T-helper 1 cell treated with Interleukin-12 subunit alpha and Interleukin-12 subunit beta and Interleukin-4 antibody, amounts not matched to agents 30 μg/mL and 1 μg/mL, for 36 hours (primary cell): ENCODE measurements at regions not wholly inside any gene's neighbourhood (a gene's known extent, or its start where the extent isn't known, plus 50 kb on each side); places are given as distances from the start of the nearest gene placed in this dataset.
"Not testable (repeated sequence)": the region's sequence is repeated elsewhere in the genome, so short reads cannot be mapped to it uniquely, and the experiment has no call there.

ENCODE experiments used
- H3K27ac Mint-ChIP-seq: one replicate; pipeline ENCODE4 v1.8.0; 2021; ENCODE audit warnings: mild to moderate bottlenecking, mixed read lengths
- H3K27me3 Mint-ChIP-seq: one replicate; pipeline ENCODE4 v1.8.0; 2021; ENCODE audit warnings: low read depth, mixed read lengths
- H3K36me3 Mint-ChIP-seq: one replicate; pipeline ENCODE4 v1.8.0; 2021; ENCODE audit warnings: low read depth, mixed read lengths
- H3K4me1 Mint-ChIP-seq: one replicate; pipeline ENCODE4 v1.8.0; 2021; ENCODE audit warnings: low read depth, mixed read lengths
- H3K4me3 Mint-ChIP-seq: one replicate; pipeline ENCODE4 v1.8.0; 2021; ENCODE audit warnings: mild to moderate bottlenecking, moderate library complexity, mixed read lengths
- H3K9me3 Mint-ChIP-seq: one replicate; pipeline ENCODE4 v1.8.0; 2021; ENCODE audit warnings: mixed read lengths

DNA sequence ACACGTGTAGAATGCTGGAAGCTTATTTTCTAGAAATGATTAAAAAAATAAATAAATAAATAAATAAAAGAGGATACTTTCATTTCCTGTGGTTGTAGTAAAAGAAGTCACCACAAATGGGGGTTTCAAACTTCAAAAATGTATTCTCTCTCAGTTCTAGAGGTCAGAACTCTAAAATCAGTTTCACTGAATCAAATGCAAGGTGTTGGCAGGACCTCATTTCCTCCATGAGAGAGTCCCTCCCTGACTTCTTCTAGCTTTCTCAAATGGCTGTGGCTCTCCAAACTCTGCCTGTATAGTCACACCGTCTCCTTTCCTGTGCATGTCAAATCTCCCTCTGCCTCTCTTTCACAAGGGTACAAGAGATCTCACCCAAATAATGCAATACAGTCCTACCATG, 312.6 kb upstream of the CXADR start:
- no peak overlapping the region for H3K4me3 Mint-ChIP-seq
- H3K9me3 Mint-ChIP-seq = peaks cover 36% of the 10 kb centered on the region
- H3K27me3 Mint-ChIP-seq = no peaks in the 10 kb centered on the region
- no peak overlapping the region for H3K27ac Mint-ChIP-seq
- H3K4me1 Mint-ChIP-seq = no peaks in the 10 kb centered on the region
- H3K36me3 Mint-ChIP-seq = no peaks in the 10 kb centered on the region

DNA sequence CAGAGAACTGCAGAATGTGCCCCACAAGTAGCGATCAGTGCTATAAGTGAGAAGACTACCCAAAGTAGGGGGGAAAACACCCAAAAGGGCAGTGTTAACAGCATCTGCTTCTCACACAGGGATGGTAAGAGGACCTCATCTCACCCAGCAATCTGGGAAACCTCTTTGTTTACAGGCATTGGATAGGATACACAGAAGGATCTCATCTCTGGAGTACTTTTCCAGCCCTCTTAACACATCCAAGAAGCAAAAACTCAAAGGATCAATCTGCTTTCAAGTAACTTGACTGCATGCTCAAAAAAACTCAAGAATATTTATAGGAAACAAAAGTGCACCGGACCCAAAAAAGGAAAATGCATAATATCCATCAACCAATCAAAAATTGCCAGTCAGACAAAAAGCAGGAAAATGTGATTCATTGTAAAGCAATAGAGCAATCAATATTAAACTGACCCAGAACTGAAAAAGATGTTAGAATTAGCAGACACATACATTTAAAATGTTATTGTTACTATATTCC, 311.0 kb upstream of the CXADR start:
- no peaks in the 10 kb centered on the region for H3K36me3 Mint-ChIP-seq
- H3K27ac Mint-ChIP-seq = no peak overlapping the region
- H3K4me1 Mint-ChIP-seq = no peaks in the 10 kb centered on the region
- no peaks in the 10 kb centered on the region for H3K27me3 Mint-ChIP-seq
- no peak overlapping the region for H3K4me3 Mint-ChIP-seq
- H3K9me3 Mint-ChIP-seq = peaks cover 37% of the 10 kb centered on the region

- Mint-ChIP-seq H3K27ac (no peak overlapping the region), H3K4me3 (no peak overlapping the region), H3K36me3 (no peaks in the 10 kb centered on the region), H3K27me3 (no peaks in the 10 kb centered on the region), H3K9me3 (peaks cover 31% of the 10 kb centered on the region), H3K4me1 (no peaks in the 10 kb centered on the region)
These were observed 298.0 kb upstream of the CXADR start for GRCh38 chr21:17214801-17215200.

GRCh38 chr21:17219050-17219449, 293.8 kb upstream of the CXADR start:
- not testable (repeated sequence) for H3K4me3 Mint-ChIP-seq, H3K36me3 Mint-ChIP-seq, H3K27ac Mint-ChIP-seq, H3K4me1 Mint-ChIP-seq, H3K27me3 Mint-ChIP-seq
- H3K9me3 Mint-ChIP-seq = peaks cover 20% of the 10 kb centered on the region

GRCh38 chr21:17231124-17231523, 281.7 kb upstream of the CXADR start:
- Mint-ChIP-seq H3K36me3 (no peaks in the 10 kb centered on the region), H3K9me3 (peaks cover 29% of the 10 kb centered on the region), H3K4me3 (no peak overlapping the region), H3K4me1 (no peaks in the 10 kb centered on the region), H3K27ac (no peak overlapping the region), H3K27me3 (no peaks in the 10 kb centered on the region)

- peaks cover 23% of the 10 kb centered on the region for H3K9me3 Mint-ChIP-seq
- no peak overlapping the region for H3K27ac Mint-ChIP-seq
- H3K36me3 Mint-ChIP-seq = no peaks in the 10 kb centered on the region
- no peaks in the 10 kb centered on the region for H3K27me3 Mint-ChIP-seq
- H3K4me3 Mint-ChIP-seq = no peak overlapping the region
- no peaks in the 10 kb centered on the region for H3K4me1 Mint-ChIP-seq
These were observed 281.1 kb upstream of the CXADR start for GRCh38 chr21:17231771-17232170.

GRCh38 chr21:17238468-17238867, 274.4 kb upstream of the CXADR start:
- peaks cover 30% of the 10 kb centered on the region for H3K9me3 Mint-ChIP-seq
- H3K4me1 Mint-ChIP-seq = no peaks in the 10 kb centered on the region
- no peak overlapping the region for H3K4me3 Mint-ChIP-seq
- no peak overlapping the region for H3K27ac Mint-ChIP-seq
- H3K27me3 Mint-ChIP-seq = no peaks in the 10 kb centered on the region
- H3K36me3 Mint-ChIP-seq = no peaks in the 10 kb centered on the region

DNA sequence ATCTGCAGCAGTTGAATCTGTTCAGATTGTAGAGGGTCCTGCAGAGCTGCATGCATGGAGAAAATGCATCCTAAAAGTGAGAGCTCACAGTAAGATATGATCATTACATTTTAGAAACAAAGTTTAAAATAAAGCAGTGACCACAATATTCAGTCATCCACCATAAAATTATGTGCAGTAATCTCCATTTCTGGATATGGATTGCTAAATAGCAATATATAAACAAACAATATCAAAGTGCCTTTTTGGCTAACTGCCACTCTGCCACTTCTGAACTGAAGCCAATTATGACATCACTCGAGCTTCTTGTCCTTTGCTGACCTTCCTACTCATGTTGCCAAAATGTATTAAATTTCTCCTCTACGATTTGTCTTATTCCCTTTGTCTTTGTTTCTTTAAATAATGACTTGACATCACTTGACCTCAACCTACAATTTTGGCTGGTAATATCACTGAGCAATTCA, 262.0 kb upstream of the CXADR start:
- Mint-ChIP-seq H3K9me3 (peaks cover 22% of the 10 kb centered on the region), H3K36me3 (no peaks in the 10 kb centered on the region), H3K4me1 (no peaks in the 10 kb centered on the region), H3K27me3 (no peaks in the 10 kb centered on the region), H3K27ac (no peak overlapping the region), H3K4me3 (no peak overlapping the region)

GRCh38 chr21:17257784-17258183, 255.1 kb upstream of the CXADR start:
- Mint-ChIP-seq H3K36me3 (no peaks in the 10 kb centered on the region), H3K4me1 (no peaks in the 10 kb centered on the region), H3K9me3 (peaks cover 12% of the 10 kb centered on the region), H3K27me3 (no peaks in the 10 kb centered on the region), H3K27ac (no peak overlapping the region), H3K4me3 (no peak overlapping the region)

- Mint-ChIP-seq H3K9me3 (no peaks in the 10 kb centered on the region), H3K4me3 (no peak overlapping the region), H3K27ac (no peak overlapping the region), H3K27me3 (no peaks in the 10 kb centered on the region), H3K36me3 (no peaks in the 10 kb centered on the region), H3K4me1 (no peaks in the 10 kb centered on the region)
These were observed 248.7 kb upstream of the CXADR start for GRCh38 chr21:17264182-17264581.

- H3K27ac Mint-ChIP-seq = no peak overlapping the region
- H3K4me1 Mint-ChIP-seq = no peaks in the 10 kb centered on the region
- H3K4me3 Mint-ChIP-seq = no peak overlapping the region
- peaks cover 4% of the 10 kb centered on the region for H3K9me3 Mint-ChIP-seq
- H3K36me3 Mint-ChIP-seq = no peaks in the 10 kb centered on the region
- no peaks in the 10 kb centered on the region for H3K27me3 Mint-ChIP-seq
These were observed 243.1 kb upstream of the CXADR start for GRCh38 chr21:17269760-17270159.

DNA sequence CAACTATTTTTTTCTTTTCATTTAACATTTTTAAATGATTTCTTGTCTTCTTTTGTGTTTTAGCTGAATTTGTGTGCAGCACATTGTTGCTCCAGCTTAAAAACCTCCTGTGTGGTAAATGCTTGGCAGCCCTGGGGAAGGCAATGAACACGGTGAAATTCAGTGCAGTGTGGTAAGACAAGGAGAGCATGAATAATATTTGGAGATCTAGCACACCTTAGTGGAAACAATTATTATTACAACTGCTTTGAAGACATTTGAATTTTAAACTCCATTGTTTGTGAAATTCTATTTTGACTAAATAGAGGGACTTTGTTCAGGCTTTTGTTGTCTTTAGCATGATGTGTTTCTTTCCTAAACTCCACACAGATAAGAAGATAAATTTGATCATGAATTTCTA, 242.6 kb upstream of the CXADR start:
- no peak overlapping the region for H3K27ac Mint-ChIP-seq
- peaks cover 5% of the 10 kb centered on the region for H3K9me3 Mint-ChIP-seq
- H3K4me3 Mint-ChIP-seq = no peak overlapping the region
- no peaks in the 10 kb centered on the region for H3K36me3 Mint-ChIP-seq
- no peaks in the 10 kb centered on the region for H3K27me3 Mint-ChIP-seq
- no peaks in the 10 kb centered on the region for H3K4me1 Mint-ChIP-seq

DNA sequence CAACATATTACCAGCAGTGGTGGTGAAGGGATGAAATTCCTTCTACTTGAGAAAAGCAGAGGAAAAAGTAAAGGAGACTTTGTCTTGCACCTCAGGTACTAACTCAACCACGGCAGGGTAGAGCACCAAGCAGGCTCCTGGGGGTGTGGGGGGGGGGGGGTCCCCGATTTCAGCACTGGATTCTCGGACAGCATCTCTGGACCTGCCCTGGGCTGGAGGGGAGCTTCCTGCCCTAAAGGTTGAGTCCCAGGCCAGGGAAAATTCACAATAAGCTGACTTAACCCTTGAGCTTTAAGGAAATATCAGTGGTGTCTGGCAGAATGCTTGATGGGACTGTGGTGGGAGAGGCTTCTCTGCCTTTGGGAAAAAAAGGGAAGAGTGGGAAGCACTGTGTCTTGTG, 233.2 kb upstream of the CXADR start:
- Mint-ChIP-seq H3K9me3 (peaks cover 35% of the 10 kb centered on the region), H3K4me1 (no peaks in the 10 kb centered on the region), H3K4me3 (no peak overlapping the region), H3K36me3 (peaks cover 2% of the 10 kb centered on the region), H3K27ac (no peak overlapping the region), H3K27me3 (no peaks in the 10 kb centered on the region)

- H3K9me3 Mint-ChIP-seq = peaks cover 29% of the 10 kb centered on the region
- not testable (repeated sequence) for H3K4me3 Mint-ChIP-seq, H3K27me3 Mint-ChIP-seq, H3K4me1 Mint-ChIP-seq, H3K36me3 Mint-ChIP-seq, H3K27ac Mint-ChIP-seq
These were observed 219.8 kb upstream of the CXADR start for GRCh38 chr21:17293016-17293562.

GRCh38 chr21:17295997-17296396, 216.8 kb upstream of the CXADR start:
- Mint-ChIP-seq H3K4me3 (no peak overlapping the region), H3K4me1 (no peaks in the 10 kb centered on the region), H3K27ac (no peak overlapping the region), H3K36me3 (no peaks in the 10 kb centered on the region), H3K9me3 (peaks cover 34% of the 10 kb centered on the region), H3K27me3 (no peaks in the 10 kb centered on the region)

GRCh38 chr21:17299576-17299975, 213.3 kb upstream of the CXADR start:
- not testable (repeated sequence) for H3K4me1 Mint-ChIP-seq, H3K4me3 Mint-ChIP-seq, H3K36me3 Mint-ChIP-seq, H3K27ac Mint-ChIP-seq, H3K27me3 Mint-ChIP-seq
- H3K9me3 Mint-ChIP-seq = peaks cover 30% of the 10 kb centered on the region
